GM18861 (cell line): ENCODE measurements at regions not wholly inside any gene's neighbourhood (a gene's known extent, or its start where the extent isn't known, plus 50 kb on each side); places are given as distances from the start of the nearest gene placed in this dataset.
"Not testable (repeated sequence)": the region's sequence is repeated elsewhere in the genome, so short reads cannot be mapped to it uniquely, and the experiment has no call there.

Source experiments
- ATAC-seq: cut with Tn5 transposase; IDR thresholded peaks from one replicate; pipeline ENCODE4 v1.9.1; 2021; ENCODE audit not compliant: unreplicated experiment

DNA sequence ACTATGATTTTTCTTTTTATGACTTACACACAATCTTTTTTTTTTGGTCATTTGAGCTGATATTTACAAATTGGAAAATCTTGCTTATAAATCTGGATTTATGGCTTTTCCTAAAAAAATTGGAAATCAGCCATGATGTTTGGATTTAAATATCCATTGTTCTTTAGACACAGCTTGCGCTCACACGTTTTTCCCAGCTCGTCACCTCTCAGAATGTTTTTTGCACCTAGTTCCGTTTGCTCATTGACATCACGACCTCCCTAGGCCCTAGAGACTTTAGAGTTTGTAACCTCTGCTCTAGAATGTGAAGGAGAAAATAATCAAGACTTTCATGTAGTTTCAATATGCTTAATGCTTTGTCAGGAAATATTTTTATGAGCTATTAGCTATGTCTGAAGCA is 930.5 kb downstream of the TLE4 start:
- ATAC-seq = no peak

- ATAC-seq = no peak
Observed at GRCh38 chr9:80501635-80502034, 929.9 kb downstream of the TLE4 start.

DNA sequence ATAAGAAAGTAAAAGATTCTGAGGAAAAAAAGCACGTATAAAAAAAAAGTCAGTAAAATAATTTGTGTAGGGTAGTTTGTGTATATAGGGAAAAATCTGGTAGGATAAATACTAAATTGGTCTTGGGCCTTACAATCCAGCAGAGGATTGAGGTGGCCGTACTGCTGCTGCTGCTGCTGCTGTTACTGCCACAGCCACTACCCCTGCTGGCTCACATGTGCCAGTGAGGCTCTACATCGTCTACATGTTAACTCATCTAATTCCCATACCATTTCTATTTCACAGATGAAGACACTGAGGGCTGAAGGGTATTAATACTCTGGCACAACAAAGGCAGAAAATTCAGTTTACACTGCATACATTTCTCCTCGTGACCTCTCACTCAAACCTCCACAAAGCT is 928.5 kb downstream of the TLE4 start:
- ATAC-seq = no peak

GRCh38 chr9:80498001-80498555 is 926.3 kb downstream of the TLE4 start:
- no peak for ATAC-seq

- no peak for ATAC-seq
Observed at GRCh38 chr9:80496901-80497556, 925.3 kb downstream of the TLE4 start.

DNA sequence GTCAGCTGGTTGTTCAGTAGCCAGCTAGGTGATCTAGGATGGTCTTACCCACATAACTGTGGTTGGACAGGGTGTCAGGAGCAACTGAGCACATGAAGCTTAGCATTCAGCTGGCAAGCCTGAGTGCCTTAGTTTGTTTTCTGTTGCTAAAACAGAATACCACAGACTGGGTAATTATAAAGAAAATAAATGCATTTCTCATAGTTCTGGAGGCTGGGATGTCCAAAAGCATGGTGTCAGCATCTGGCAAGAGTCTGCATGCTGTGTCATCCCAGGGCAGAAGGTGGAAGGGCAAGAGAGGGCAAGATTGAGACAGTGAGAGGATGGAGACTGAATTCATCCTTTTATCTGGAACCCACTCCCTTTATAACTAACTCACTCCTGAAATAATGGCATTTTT is 921.5 kb downstream of the TLE4 start:
- no peak for ATAC-seq

- ATAC-seq = no peak
Observed at GRCh38 chr9:80492221-80492620, 920.5 kb downstream of the TLE4 start.

- no peak for ATAC-seq
Observed at GRCh38 chr9:80491086-80491696, 919.4 kb downstream of the TLE4 start.

GRCh38 chr9:80489329-80489728 is 917.6 kb downstream of the TLE4 start:
- no peak for ATAC-seq

DNA sequence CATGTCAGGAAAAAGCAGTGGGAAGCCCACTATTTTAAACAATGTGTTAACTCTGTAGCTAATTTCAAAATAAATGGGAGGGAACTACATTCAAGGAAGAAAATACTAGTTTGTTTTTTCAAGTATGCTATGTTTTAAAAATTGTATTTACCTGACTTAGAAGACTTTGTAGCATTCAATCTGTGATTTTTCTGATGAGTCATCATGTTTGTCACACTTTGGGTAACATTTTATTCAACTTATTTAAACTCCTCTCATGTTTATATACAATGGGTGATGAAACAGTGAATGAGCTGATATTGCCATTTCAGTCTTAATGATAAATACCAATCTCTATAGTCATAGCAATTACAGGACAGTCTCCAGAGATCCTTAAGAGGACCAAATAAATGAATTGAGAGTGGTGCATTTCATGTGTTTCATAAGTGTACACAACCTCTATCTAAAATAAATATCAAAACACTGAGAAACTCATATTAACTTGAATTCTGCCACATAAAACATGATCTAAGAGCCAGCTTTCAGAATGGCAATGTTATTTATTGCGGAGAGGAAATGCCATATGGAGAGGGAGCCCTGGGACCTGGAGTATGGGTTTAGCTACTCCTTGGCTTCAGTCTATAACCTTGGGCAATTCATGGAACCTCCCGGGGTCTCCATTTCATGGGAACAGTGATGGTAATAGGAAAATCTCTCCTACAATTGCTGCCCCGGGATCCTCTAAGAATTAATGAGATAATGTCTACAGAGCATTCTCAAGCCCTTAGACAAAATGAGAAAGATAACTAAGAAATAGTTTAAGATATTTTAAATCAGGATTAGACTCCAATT is 913.9 kb downstream of the TLE4 start:
- ATAC-seq = no peak

- ATAC-seq = not testable (repeated sequence)
Observed at GRCh38 chr9:80482251-80482650, 910.5 kb downstream of the TLE4 start.

GRCh38 chr9:80467632-80468031 is 895.9 kb downstream of the TLE4 start:
- ATAC-seq = no peak

GRCh38 chr9:80465556-80465955 is 893.8 kb downstream of the TLE4 start:
- ATAC-seq = no peak

DNA sequence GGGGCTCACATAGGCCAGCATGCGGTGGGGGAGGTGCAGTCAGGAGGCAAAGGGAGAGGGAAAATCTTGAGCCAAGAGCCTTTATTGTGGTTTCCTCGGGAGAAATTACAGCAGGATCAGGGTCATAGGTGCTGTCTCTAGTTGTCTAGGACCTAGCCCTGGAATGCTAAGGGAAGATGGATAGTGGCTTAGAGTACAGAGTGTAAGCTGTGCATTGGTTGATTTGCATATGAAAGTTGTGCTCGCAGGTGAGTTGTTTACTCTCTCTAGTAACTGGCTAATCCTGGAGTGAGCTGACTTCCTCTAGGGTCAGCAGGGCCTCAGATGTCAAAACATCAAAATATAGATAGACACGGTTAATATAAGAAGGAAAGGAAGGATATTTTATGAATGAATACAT is 877.7 kb downstream of the TLE4 start:
- ATAC-seq = no peak

DNA sequence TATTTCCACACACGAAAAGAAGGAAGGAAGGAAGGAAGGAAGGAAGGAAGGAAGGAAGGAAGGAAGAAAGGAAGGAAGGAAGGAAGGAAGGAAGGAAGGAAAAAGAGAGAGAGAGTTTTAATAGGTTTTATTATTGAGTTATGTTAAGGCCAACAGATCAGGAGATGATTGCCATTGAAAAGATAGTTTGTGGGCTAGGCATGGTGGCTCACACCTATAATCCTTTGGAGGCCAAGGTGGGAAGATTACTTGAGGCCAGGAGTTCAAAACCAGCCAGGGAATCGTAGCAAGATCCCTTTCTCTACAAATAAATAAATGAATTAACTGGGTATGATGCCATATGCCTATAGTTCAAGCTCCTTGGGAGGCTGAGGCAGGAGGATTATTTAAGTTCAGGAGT is 877.2 kb downstream of the TLE4 start:
- no peak for ATAC-seq

DNA sequence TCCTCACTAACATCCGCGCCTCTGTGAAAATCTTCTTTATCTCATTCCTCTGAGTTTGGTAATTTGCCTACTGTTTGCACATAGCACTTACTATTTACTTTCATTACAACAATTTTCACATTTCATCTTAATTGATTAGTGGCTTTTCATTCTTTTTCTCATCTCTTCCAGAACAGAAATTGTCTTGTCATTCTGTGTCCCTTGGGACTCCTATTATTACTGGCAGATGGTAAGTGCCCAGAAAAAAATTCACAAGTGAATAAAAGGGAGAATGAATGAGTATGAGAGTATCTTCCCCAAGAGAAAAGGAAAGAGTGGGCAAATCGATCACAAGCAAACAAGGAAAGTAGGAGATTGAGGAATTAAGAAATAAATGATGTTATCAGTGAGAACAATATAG is 876.1 kb downstream of the TLE4 start:
- no peak for ATAC-seq

- no peak for ATAC-seq
Observed at GRCh38 chr9:80440724-80441123, 869.0 kb downstream of the TLE4 start.

DNA sequence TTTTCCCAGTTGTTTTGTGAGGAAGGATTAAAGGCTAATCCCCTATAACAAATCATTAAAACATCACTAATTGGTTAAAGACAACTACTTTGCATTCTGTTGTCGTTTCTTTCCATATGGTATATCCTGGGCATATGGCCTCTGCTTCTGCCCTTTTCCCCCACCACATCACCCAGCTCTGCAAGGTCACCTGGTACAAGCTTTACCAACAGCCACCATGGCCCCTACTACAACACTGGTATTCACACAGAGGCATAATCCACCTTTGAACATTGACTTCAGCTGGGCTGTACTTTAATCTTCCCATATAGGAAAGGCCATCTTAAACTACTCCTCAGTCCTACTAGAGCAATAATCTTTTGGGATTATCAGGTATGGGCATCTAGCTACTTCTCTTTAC is 866.1 kb downstream of the TLE4 start:
- ATAC-seq = no peak

- ATAC-seq = no peak
Observed at GRCh38 chr9:80437091-80437640, 865.4 kb downstream of the TLE4 start.

DNA sequence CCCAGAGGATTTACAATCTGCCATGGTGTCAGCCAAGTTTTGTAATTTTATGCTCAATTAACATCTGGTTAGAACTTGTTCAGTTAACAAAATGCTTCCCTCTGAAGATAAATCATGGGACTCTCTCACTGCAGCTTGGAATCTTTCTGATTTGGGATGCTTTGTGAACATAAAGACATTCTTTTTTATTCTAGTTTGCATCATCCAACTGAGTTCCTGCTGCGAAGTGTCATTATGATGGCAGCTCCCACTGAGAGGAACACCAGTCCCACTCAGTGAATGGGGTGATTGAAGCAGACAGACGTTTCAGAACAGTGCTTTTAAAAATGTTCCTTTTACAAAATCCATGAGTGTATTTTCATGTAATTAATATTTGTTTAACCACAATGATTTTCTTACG is 863.8 kb downstream of the TLE4 start:
- ATAC-seq = no peak

- ATAC-seq = no peak
Observed at GRCh38 chr9:80426992-80427391, 855.2 kb downstream of the TLE4 start.
